Endothelial cell of umbilical vein (primary cell): ENCODE measurements at regions not wholly inside any gene's neighbourhood (a gene's known extent, or its start where the extent isn't known, plus 50 kb on each side); places are given as distances from the start of the nearest gene placed in this dataset.

Experiments used
- BruUV-seq: library from RNA; stranded (reverse); fragments of 400-500 nt; replicated peaks from 2 replicates; lab custom pipeline; 2021; lab: Mats Ljungman, UMichigan
- CTCF ChIA-PET: fragments of 300-600, 350-600 bp; sonication (Branson Sonifier 250); formaldehyde crosslinking; loops from one replicate; lab custom pipeline; 2021; ENCODE audit warnings: antibody characterized with exemption, inconsistent platforms; lab: Charles Lee
- POLR2A ChIA-PET: fragments of 300-600, 350-600 bp; sonication (Branson Sonifier 250); formaldehyde crosslinking; loops from one replicate; lab custom pipeline; 2021; ENCODE audit warnings: antibody characterized with exemption, inconsistent platforms; lab: Charles Lee
- DNase-seq: peaks from one replicate; pipeline ENCODE4 v3.0.0-alpha.2; 2011; ENCODE audit warnings: low read depth, low spot score
- FAIRE-seq: peaks from 2 replicates; lab custom pipeline; 2011; peaks lifted over from hg19 to GRCh38; lab: Jason Lieb, UNC
- H2AFZ ChIP-seq: 2 replicates; pipeline ENCODE4 v1.6.0; 2012; ENCODE audit warnings: low read depth, low read length, control low read depth, inconsistent platforms
- H3K27ac ChIP-seq: 2 replicates; pipeline ENCODE4 v1.5.1; 2011; ENCODE audit warnings: low read depth, mild to moderate bottlenecking, control low read depth, low read length, moderate library complexity; ENCODE audit not compliant: insufficient read depth
- H3K27me3 ChIP-seq, 2 experiments: 2 replicates each; pipeline versions ENCODE4 v1.6.0 to v1.6.1; 2011; ENCODE audit warnings: low read length in 2 of 2, mixed read lengths in 1 of 2; ENCODE audit not compliant: control insufficient read depth in 2 of 2, insufficient read depth in 2 of 2
- H3K36me3 ChIP-seq, 2 experiments: 2 replicates in 1 of 2; 3 replicates in 1 of 2; pipeline ENCODE4 v1.5.1; 2011; ENCODE audit warnings: low read length in 2 of 2, mild to moderate bottlenecking in 1 of 2, moderate library complexity in 1 of 2; ENCODE audit not compliant: control insufficient read depth in 2 of 2, insufficient read depth in 2 of 2; ENCODE audit errors: extremely low read depth in 1 of 2
- H3K4me1 ChIP-seq: 3 replicates; pipeline ENCODE4 v1.5.1; 2011; ENCODE audit warnings: mild to moderate bottlenecking, low read length; ENCODE audit not compliant: control insufficient read depth, insufficient read depth; ENCODE audit errors: extremely low read depth
- H3K4me2 ChIP-seq: 2 replicates; pipeline ENCODE4 v1.6.1; 2011; ENCODE audit warnings: low read length, control low read depth, mixed read lengths; ENCODE audit not compliant: insufficient read depth
- H3K4me3 ChIP-seq, 3 experiments: fragments of 200-600 bp in 1 of 3; sonication (generic), shearing (Covaris generic) in 1 of 3; replicated peaks in 1 of 3; 2 replicates each; pipeline ENCODE4 v1.5.1; 2011 to 2016; ENCODE audit warnings: control low read depth in 3 of 3, low read length in 3 of 3, mild to moderate bottlenecking in 2 of 3, inconsistent platforms in 1 of 3, low read depth in 1 of 3, moderate library complexity in 1 of 3; ENCODE audit not compliant: insufficient read depth in 1 of 3
- H3K79me2 ChIP-seq: 2 replicates; pipeline ENCODE4 v1.6.0; 2012; ENCODE audit warnings: low read length, inconsistent platforms; ENCODE audit not compliant: control insufficient read depth, insufficient read depth
- H3K9ac ChIP-seq: replicated peaks from 2 replicates; pipeline ENCODE3; 2011; ENCODE audit warnings: low read length, control low read depth; ENCODE audit not compliant: insufficient read depth; ENCODE audit errors: extremely low read depth
- H3K9me1 ChIP-seq: replicated peaks from 3 replicates; pipeline ENCODE4 v1.6.0; 2011; ENCODE audit warnings: mild to moderate bottlenecking, low read length; ENCODE audit not compliant: control insufficient read depth, insufficient read depth; ENCODE audit errors: extremely low read depth
- H3K9me3 ChIP-seq: replicated peaks from 2 replicates; pipeline ENCODE4 v1.5.1; 2012; ENCODE audit warnings: low read length, inconsistent platforms; ENCODE audit not compliant: control insufficient read depth, insufficient read depth
- H4K20me1 ChIP-seq: replicated peaks from 2 replicates; pipeline ENCODE3; 2011; ENCODE audit warnings: mild to moderate bottlenecking, low read length; ENCODE audit not compliant: control insufficient read depth, insufficient read depth; ENCODE audit errors: extremely low read depth
- CTCF ChIP-seq, 2 donors: IDR thresholded peaks; 1 replicate in 1 of 2; 2 replicates in 1 of 2; pipeline ENCODE4 v1.5.1; 2011; ENCODE audit warnings: low read length in 2 of 2, mild to moderate bottlenecking in 2 of 2, moderate library complexity in 2 of 2, control low read depth in 1 of 2, inconsistent platforms in 1 of 2, low read depth in 1 of 2; ENCODE audit not compliant: insufficient read depth in 1 of 2; ENCODE audit errors: extremely low read depth in 1 of 2
- EZH2 ChIP-seq: IDR thresholded peaks from 2 replicates; pipeline ENCODE4 v1.6.1; 2012; ENCODE audit warnings: borderline replicate concordance, low read depth, mild to moderate bottlenecking, moderate library complexity, low read length, inconsistent platforms; ENCODE audit not compliant: severe bottlenecking
- FOS ChIP-seq: IDR thresholded peaks from 2 replicates; pipeline ENCODE4 v1.6.1; 2011; ENCODE audit warnings: mild to moderate bottlenecking, low read length, moderate library complexity, borderline replicate concordance; ENCODE audit not compliant: insufficient read depth
- GATA2 ChIP-seq: IDR thresholded peaks from 2 replicates; pipeline ENCODE4 v1.7.0; 2011; ENCODE audit warnings: low read depth, mild to moderate bottlenecking, moderate library complexity, mixed read lengths, low read length; ENCODE audit not compliant: insufficient read length, insufficient read depth
- JUN ChIP-seq: IDR thresholded peaks from 2 replicates; pipeline ENCODE4 v1.6.1; 2011; ENCODE audit warnings: borderline replicate concordance, low read depth; ENCODE audit not compliant: insufficient read length, insufficient read depth
- MAX ChIP-seq: IDR thresholded peaks from 2 replicates; pipeline ENCODE4 v1.6.1; 2011; ENCODE audit not compliant: insufficient read depth, insufficient read length
- MYC ChIP-seq: IDR thresholded peaks from one replicate; pipeline ENCODE4 v1.6.1; 2011; ENCODE audit warnings: mild to moderate bottlenecking, low read depth, low read length
- POLR2A ChIP-seq: IDR thresholded peaks from 2 replicates; pipeline ENCODE4 v1.6.1; 2012; ENCODE audit warnings: low read depth, mild to moderate bottlenecking, control low read depth, low read length
- POLR2AphosphoS5 ChIP-seq: IDR thresholded peaks from 2 replicates; pipeline ENCODE4 v1.6.1; 2012; ENCODE audit warnings: low read depth, mild to moderate bottlenecking, control low read depth, low read length, moderate library complexity; ENCODE audit not compliant: insufficient read depth
- dilution Hi-C: fragments of 300-500 bp; cut with MboI; formaldehyde crosslinking; loops from one replicate; pipeline ENCODE4 v1.15.0; 2019; ENCODE audit warnings: low sequenced_read_pairs; ENCODE audit not compliant: extremely low pct_ligation_motif_present
- intact Hi-C: fragments of 100-400 bp; cut with micrococcal nuclease; formaldehyde crosslinking; loops from one replicate; pipeline ENCODE4 v1.10.0; 2022

DNA sequence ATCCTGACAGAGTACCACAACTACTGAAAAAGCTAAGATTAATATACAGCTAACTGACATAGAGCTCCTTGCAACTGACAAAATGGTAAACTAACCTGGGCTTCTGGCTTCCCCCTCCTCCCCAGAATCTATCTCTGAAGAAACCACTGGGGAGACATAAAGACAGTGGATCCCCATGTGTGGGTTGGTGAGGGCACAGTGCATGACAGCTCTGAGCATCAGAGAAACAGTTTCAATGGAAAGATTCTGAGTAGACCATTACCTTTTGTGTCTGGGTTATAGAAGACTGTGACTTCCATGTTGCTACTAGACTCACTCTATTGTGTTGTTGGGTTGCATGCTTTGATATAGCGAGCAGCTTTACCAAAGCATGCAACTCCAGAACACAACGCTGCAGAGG is 247.4 kb downstream of the EFCAB11 start:
- H3K4me1 ChIP-seq, result no peaks in the 10 kb centered on the region
- no TSS peak for BruUV-seq
- DNase-seq (no peak), FAIRE-seq (no peak)
- H3K4me2 ChIP-seq, result no peak overlapping the region
- H3K36me3 ChIP-seq, result no peaks in the 10 kb centered on the region
- no peaks in the 10 kb centered on the region for H3K27me3 ChIP-seq
- H3K9me3 ChIP-seq, result no peaks in the 10 kb centered on the region
- H3K4me3 ChIP-seq, result no peak overlapping the region
- H3K27ac ChIP-seq, result no peak overlapping the region
- intact Hi-C loops, result no loop called here
- ChIA-PET CTCF (no interaction called here), POLR2A (no interaction called here)
- no peaks in the 10 kb centered on the region for H3K79me2 ChIP-seq
- H3K9ac ChIP-seq, result no peak overlapping the region
- no peak for TF ChIP-seq POLR2A
- TF ChIP-seq EZH2, result no peak
- TF ChIP-seq GATA2, result no peak
- TF ChIP-seq JUN, result no peak
- TF ChIP-seq CTCF (IDR thresholded peaks at IDR 0.05; ENCODE audit: extremely low read depth in 1 of 2, insufficient read depth in 1 of 2, low read depth in 1 of 2, low read length in 2 of 2), result no peak
- TF ChIP-seq MAX, result no peak
- no peak for TF ChIP-seq FOS
- no peak for TF ChIP-seq MYC
- TF ChIP-seq POLR2AphosphoS5, result no peak
- H3K9me1 ChIP-seq, result no peaks in the 10 kb centered on the region
- H2AFZ ChIP-seq, result no peak overlapping the region
- dilution Hi-C loops, result no loop called here
- H4K20me1 ChIP-seq, result no peaks in the 10 kb centered on the region
